GM21529 (cell line): ENCODE measurements at regions not wholly inside any gene's neighbourhood (a gene's known extent, or its start where the extent isn't known, plus 50 kb on each side); places are given as distances from the start of the nearest gene placed in this dataset.

Source experiments
- ATAC-seq: cut with Tn5 transposase; IDR thresholded peaks from one replicate; pipeline ENCODE4 v1.9.1; 2021; ENCODE audit not compliant: unreplicated experiment

DNA sequence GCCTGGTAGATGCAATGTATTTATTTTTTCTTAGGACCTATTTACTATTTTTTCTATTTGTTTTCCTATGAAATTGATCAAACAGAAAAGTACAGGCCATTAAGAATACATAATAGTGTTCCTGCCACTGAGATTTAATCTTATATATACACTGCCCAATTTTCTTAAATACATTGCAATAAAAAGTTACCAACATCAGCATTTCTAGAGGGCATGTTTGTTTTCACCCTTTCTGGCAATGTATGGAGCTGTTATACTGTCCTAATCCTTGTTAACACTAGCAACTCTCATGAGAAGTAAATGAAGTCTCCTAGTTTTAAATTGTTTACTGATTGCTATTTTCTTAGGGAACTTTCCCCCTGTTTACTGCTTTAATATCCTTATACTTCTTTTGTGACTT, 359.1 kb upstream of the SEMA3A start:
- ATAC-seq = no peak

- ATAC-seq = no peak
Measured at GRCh38 chr7:84549409-84549808, 354.8 kb upstream of the SEMA3A start.

DNA sequence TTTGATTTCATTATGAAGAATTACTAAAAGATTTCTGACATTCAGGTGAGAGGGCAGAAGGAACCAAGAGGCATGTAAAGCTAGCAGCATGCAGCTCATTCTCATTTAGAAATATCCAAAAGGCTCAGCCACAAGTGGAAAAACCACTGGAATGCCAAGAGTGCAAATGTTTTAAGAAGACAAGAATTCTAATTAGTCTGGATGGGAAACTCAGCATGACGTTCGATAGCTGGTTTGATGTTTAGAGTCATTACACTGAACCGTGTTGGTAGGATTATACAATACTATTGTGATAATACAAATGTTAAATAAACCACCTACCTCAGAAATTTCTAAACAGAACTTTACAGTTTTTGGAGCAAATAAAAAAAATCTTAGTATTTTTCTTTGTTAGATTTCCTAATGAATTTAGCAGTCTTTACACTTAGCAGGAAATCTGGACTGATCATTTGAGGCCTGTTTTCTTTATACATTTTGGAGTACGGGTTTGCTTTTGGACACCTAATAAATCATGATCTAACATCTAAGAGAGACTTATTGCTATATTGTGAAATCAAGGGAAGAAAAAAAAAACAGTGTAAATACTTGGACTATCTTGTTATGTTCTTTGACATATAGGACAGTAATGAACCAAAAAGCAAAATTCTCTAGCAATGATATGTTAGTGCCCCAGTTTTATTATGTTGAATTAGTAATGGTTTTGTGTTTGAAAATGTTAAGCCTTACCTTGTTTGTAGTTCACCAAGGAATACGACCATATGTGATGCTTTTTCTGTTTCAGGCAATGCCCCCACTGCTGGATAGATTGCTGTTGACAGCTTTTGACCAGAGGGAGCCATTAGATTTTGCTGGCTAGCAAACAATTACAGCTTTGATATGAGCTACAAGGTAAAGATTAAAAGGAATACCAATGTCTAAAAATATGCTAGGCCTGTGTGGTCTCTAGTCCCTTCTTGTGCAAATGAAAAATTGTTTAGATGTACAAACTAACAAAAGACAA, 354.1 kb upstream of the SEMA3A start:
- ATAC-seq = no peak

DNA sequence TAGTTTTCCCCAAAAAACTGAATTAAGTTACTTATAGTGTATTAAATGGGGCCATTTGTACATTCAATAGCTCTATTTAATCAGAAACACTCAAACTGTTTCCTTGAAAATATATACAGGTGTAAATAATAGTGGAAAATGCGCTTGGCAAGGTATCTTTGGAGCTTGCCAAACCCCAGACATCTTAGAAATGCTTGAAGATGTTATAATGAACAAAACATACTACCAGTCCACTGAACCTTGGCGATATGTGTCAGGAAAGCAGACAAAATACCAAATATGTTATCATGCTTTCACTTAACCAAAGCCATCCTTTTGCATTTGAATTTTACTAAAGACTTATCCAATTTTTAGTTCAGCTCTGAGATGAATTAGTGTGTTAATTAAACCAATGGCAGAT, 352.7 kb upstream of the SEMA3A start:
- ATAC-seq = no peak

- no peak for ATAC-seq
Measured at GRCh38 chr7:84546403-84546802, 351.8 kb upstream of the SEMA3A start.

DNA sequence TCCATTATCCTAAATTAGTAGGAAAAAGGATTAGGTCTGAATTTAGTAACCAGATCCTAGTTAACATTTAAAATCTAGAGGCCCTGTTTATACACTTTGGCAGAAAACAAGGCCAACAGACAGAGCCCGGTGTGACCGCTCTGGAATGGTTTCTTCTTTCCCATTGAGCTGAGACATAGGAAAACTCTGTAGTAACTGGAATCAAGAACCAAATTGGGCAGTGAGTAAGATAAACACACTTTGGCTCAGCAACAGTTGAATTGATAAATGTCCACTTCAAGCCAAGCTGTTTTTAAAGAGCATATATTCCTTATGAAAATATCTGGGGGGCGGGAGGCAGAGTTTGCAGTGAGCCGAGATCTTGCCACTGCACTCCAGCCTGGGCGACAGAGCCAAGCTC, 343.7 kb upstream of the SEMA3A start:
- no peak for ATAC-seq

DNA sequence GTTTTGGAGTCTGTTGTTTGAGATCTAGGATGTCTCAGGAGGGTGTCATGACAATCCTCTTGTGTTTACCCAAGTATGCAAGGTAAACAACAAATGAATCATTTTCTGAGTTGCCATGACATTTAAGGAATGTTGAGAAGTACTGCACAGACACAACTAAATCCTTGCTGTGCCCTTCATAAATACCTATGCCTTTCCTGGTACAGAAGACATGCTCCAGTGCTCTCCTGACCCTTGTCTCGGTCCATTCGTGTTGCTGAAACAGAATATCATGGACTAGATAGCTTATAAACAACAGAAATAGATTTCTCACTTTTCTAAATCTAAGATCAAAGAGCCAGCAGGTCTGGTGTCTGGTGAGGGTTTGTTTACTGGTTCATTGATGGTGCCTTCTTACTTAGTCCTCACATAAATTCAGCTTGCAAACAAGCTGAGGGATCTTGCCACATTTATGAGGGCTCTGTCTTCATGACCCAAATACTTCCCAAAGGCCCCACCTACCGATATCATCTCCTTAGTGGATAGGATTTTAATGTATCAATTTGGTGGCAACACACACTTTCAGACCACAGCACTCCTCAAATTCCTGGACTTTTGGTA, 341.8 kb upstream of the SEMA3A start:
- ATAC-seq = no peak

GRCh38 chr7:84535580-84536270, 341.1 kb upstream of the SEMA3A start:
- ATAC-seq = no peak

DNA sequence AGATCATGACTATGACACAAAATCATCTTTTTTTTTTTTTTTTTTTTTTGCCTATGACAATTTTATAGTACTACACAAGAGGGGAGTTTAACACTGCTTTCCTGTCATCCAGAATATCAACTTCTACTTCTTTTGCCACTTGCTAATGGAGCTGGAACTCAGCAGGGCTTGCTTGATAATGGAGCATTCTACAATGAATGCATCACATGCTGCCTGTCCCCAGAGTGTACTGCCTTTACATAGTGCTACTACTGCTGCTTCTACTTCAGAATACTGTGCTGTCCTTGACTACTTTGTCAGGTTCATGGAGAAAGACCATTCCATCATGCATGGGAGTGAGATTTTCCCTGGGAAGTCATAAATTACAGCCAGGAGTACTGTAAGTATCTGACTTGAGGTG, 338.6 kb upstream of the SEMA3A start:
- ATAC-seq = no peak

DNA sequence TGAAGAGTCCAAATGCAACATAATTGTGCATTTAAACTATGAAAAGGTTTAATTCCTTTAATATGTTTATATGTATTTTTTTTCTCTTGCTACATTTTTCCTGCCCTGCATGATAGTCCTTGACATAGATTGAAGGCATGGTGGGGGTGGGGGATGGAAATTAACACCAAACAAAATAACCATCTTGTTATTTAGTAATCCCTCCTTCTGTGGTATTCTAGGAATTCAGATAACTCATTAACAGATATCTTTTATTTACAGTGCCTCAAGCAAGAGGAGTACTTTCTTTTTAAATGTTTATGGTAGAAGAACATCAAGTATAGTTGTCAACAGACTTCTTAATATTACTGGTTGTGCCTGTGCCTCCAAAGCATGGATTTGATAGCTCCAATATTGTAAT, 337.6 kb upstream of the SEMA3A start:
- ATAC-seq = no peak

DNA sequence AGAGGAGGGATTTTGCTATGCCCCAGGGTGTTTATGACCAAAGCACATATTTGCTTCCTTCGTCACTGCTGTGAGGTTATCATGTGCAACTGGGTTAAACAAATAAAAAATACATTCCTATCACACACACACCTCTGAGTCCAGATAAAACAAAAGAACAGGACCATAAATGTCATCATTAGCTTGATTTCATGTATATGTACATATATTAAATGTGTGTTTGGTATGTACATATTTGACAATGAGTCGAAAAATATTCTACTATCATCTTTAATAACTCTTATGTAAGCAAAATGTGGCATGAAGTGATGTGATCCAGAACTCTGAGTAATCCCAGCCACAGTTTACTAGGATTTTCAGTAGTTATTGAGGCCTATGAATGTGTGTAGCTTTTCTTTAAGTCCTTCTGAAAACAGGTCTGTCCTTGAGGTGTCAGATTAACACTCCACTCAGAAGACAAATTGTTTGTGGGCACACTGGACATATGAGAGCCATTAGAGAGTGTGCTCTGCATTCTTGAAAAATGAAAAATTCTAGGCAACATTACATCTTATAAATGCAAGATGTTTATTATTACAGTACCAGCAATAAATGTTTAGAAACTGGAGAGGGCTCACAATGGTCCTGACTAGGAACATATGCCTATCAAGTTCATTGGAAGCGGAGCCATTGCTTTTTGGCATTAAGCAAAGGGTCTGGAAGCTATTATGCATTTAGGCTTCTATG, 335.1 kb upstream of the SEMA3A start:
- ATAC-seq = no peak

DNA sequence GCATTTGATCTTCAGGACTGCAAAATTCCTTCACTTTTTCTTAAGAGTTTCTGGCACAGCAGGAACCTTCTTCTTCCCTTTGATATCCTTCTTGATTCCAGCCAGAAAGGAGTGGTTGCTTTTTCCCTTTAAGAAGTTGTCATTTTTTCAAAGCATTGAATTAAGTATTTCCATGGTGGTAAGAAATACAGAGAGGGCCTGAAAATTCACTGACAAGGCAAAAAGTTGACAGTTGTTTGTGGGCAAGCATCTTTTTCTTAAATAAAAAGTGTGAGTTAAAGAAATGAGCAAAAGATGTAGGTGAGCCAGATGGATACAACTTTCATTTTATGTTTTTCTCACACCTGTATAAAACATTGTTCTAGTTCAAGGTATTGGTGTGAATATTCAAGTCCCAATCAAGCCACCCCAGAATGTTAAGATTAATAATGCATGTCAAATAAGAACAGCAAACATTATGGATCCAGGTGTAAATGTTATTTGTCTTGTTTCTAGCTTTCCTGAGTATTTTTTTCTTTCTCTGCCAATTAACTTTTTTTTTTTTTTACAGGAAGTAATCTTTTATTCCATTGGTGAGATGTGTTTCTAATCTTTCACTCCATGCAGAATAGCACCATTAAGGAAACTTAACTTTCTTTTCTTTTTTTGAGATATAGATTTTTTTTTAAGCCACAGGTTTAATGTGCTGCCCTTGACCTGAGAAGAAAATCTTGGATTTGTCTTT, 334.3 kb upstream of the SEMA3A start:
- ATAC-seq = no peak

GRCh38 chr7:84524714-84525694, 330.4 kb upstream of the SEMA3A start:
- no peak for ATAC-seq

GRCh38 chr7:84513061-84513460, 318.5 kb upstream of the SEMA3A start:
- no peak for ATAC-seq

DNA sequence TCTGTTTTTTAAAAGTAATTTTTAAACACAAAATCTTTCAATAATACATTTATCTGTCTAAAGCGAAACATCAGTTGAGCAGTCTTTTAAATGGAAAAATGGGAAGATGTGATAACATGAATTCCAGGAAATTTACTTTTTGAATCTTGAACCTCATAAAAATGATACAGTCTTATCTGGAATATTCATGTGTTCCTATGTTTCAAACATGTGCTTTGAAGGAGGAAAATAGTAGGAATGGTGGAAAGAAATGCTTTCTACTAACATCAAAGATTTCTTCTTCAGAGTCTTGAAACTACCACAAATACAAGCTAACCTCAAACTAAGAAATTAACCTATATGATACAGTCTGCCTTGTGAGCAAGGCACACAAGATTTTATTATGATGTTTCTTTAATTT, 317.5 kb upstream of the SEMA3A start:
- no peak for ATAC-seq

GRCh38 chr7:84510505-84510904, 315.9 kb upstream of the SEMA3A start:
- no peak for ATAC-seq

GRCh38 chr7:84509522-84509921, 314.9 kb upstream of the SEMA3A start:
- no peak for ATAC-seq

- no peak for ATAC-seq
Measured at GRCh38 chr7:84508606-84509005, 314.0 kb upstream of the SEMA3A start.

GRCh38 chr7:84507529-84507928, 312.9 kb upstream of the SEMA3A start:
- ATAC-seq = no peak
